ENCODE measurements at regions not wholly inside any gene's neighbourhood (a gene's known extent, or its start where the extent isn't known, plus 50 kb on each side); places are given as distances from the start of the nearest gene placed in this dataset.

DNA sequence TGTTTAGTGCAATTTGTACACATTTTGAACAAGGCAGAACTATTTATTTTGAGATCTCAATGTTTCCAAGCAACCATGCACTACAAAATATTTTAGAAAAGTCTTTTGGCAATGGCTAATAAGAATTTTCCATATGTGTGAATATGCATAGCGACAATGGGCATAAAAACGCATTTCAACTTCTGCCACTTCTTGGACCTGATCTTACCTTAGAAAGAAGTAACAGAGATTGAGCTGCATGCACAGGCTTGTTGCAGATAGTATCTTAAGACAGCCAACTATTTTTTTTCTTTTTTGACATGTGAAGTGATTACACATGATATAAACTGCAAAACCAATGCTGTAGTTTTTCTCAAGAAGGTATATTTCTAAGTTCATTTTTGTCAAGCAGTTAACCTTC is 210.4 kb upstream of the PHACTR1 start:
- FAIRE-seq (no peak), DNase-seq (no peak)
- intact Hi-C loops (cut with DNase I): no loop called here

DNA sequence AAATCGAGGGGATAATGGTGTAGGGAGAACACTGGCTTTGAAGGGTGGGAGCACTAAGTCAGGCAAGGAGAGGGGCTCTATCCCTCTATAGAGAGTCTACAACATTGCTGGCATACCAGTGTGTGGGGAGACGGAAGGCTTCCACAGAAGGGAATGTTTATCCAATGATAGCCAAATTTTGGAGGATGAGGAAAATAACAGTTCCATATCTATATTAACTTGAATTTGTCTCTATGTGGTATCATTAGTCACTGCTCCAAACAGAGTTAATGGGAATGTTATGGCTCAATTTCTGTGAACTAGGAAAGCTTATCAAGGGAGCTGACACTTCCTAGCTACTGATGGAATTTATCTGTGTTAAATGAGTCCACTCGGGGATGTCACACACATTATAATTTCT is 208.9 kb upstream of the PHACTR1 start:
- Histone ChIP-seq H3K4me1 (ENCODE audit: control insufficient read depth in 2 of 3, insufficient read depth in 2 of 3, low read depth in 1 of 3, low read length in 3 of 3) (no peaks in the 10 kb centered on the region), H3K9ac (ENCODE audit: low read length in 3 of 3) (no peak overlapping the region), H3K4me3 (ENCODE audit: low read length in 3 of 3) (no peak overlapping the region), H3K27ac (ENCODE audit: low read depth in 2 of 2, low read length in 2 of 2) (no peak overlapping the region), H3K36me3 (ENCODE audit: control insufficient read depth in 2 of 3, insufficient read depth in 3 of 3, low read length in 3 of 3) (no peaks in the 10 kb centered on the region), H3K27me3 (ENCODE audit: control insufficient read depth, insufficient read depth, low read length) (no peaks in the 10 kb centered on the region), H3K9me3 (ENCODE audit: control insufficient read depth in 2 of 3, insufficient read depth in 1 of 3, low read length in 3 of 3) (no peaks in the 10 kb centered on the region)
- TF ChIP-seq, protein P1, sequence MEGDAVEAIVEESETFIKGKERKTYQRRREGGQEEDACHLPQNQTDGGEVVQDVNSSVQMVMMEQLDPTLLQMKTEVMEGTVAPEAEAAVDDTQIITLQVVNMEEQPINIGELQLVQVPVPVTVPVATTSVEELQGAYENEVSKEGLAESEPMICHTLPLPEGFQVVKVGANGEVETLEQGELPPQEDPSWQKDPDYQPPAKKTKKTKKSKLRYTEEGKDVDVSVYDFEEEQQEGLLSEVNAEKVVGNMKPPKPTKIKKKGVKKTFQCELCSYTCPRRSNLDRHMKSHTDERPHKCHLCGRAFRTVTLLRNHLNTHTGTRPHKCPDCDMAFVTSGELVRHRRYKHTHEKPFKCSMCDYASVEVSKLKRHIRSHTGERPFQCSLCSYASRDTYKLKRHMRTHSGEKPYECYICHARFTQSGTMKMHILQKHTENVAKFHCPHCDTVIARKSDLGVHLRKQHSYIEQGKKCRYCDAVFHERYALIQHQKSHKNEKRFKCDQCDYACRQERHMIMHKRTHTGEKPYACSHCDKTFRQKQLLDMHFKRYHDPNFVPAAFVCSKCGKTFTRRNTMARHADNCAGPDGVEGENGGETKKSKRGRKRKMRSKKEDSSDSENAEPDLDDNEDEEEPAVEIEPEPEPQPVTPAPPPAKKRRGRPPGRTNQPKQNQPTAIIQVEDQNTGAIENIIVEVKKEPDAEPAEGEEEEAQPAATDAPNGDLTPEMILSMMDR (IDR thresholded peaks at IDR 0.05; ENCODE audit: borderline replicate concordance, extremely low read depth, insufficient read depth): no peak
- FAIRE-seq (no peak), DNase-seq (no peak)
- intact Hi-C loops (cut with DNase I): no loop called here

More for the DNA sequence above, 210.4 kb upstream of the PHACTR1 start:
- no peaks in the 10 kb centered on the region for H3K36me3 ChIP-seq (ENCODE audit: control insufficient read depth in 2 of 3, insufficient read depth in 3 of 3, low read length in 3 of 3)
- H3K4me3 ChIP-seq (ENCODE audit: low read length in 3 of 3): no peak overlapping the region
- no peaks in the 10 kb centered on the region for H3K4me1 ChIP-seq (ENCODE audit: control insufficient read depth in 2 of 3, insufficient read depth in 2 of 3, low read depth in 1 of 3, low read length in 3 of 3)
- H3K27ac ChIP-seq (ENCODE audit: low read depth in 2 of 2, low read length in 2 of 2): no peak overlapping the region
- no peaks in the 10 kb centered on the region for H3K9me3 ChIP-seq (ENCODE audit: control insufficient read depth in 2 of 3, insufficient read depth in 1 of 3, low read length in 3 of 3)
- H3K9ac ChIP-seq (ENCODE audit: low read length in 3 of 3): no peak overlapping the region
- H3K27me3 ChIP-seq (ENCODE audit: control insufficient read depth, insufficient read depth, low read length): no peaks in the 10 kb centered on the region
- TF ChIP-seq, protein P1 (IDR thresholded peaks at IDR 0.05; ENCODE audit: borderline replicate concordance, extremely low read depth, insufficient read depth): no peak

DNA sequence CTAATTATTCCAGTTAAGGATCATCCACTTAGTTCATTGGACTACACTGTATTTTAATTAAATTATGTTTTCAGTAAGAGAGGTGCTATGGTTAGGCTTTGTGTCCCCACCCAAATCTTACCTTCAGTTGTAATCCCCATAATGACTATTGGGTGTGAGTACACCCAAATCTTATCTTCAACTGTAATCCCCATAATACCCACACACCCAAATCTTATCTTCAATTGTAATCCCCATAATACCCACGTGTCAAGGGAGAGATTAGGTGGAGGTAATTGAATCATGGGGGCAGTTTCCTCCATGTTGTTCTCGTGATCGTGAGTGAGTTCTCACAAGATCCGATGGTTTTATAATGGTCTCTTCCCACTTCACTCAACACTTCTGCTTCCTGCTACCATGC is 208.0 kb upstream of the PHACTR1 start:
- intact Hi-C loops (cut with DNase I): no loop called here

More for the DNA sequence above, 208.0 kb upstream of the PHACTR1 start:
- Histone ChIP-seq H3K27me3 (ENCODE audit: control insufficient read depth, insufficient read depth, low read length) (no peaks in the 10 kb centered on the region), H3K4me3 (ENCODE audit: low read length in 3 of 3) (no peak overlapping the region), H3K27ac (ENCODE audit: low read depth in 2 of 2, low read length in 2 of 2) (no peak overlapping the region), H3K36me3 (ENCODE audit: control insufficient read depth in 2 of 3, insufficient read depth in 3 of 3, low read length in 3 of 3) (no peaks in the 10 kb centered on the region), H3K9me3 (ENCODE audit: control insufficient read depth in 2 of 3, insufficient read depth in 1 of 3, low read length in 3 of 3) (no peaks in the 10 kb centered on the region), H3K9ac (ENCODE audit: low read length in 3 of 3) (no peak overlapping the region), H3K4me1 (ENCODE audit: control insufficient read depth in 2 of 3, insufficient read depth in 2 of 3, low read depth in 1 of 3, low read length in 3 of 3) (no peaks in the 10 kb centered on the region)
- FAIRE-seq (no peak), DNase-seq (no peak)
- TF ChIP-seq, protein P1 (IDR thresholded peaks at IDR 0.05; ENCODE audit: borderline replicate concordance, extremely low read depth, insufficient read depth): no peak
